ENCODE measurements at regions not wholly inside any gene's neighbourhood (a gene's known extent, or its start where the extent isn't known, plus 50 kb on each side); places are given as distances from the start of the nearest gene placed in this dataset.

GRCh38 chr7:142314281-142314680 is 56.4 kb upstream of the PRSS58 start:
- Histone ChIP-seq H3K36me3 (ENCODE audit: insufficient read depth) (no peaks in the 10 kb centered on the region), H3K79me2 (replicated peaks; ENCODE audit: insufficient read depth) (no peaks in the 10 kb centered on the region), H4K20me1 (replicated peaks; ENCODE audit: insufficient read depth) (no peaks in the 10 kb centered on the region), H3K27me3 (ENCODE audit: insufficient read depth) (no peaks in the 10 kb centered on the region), H3F3A (replicated peaks; ENCODE audit: low read depth) (no peaks in the 10 kb centered on the region), H2AFZ (no peak overlapping the region), H3K4me1 (ENCODE audit: insufficient read depth) (no peaks in the 10 kb centered on the region), H3K27ac (ENCODE audit: low read depth) (no peak overlapping the region), H3K4me2 (no peak overlapping the region), H3K4me3 (no peak overlapping the region), H3K9me2 (ENCODE audit: insufficient read depth) (no peaks in the 10 kb centered on the region)
- no peaks in the 10 kb centered on the region for H3K9me3 Mint-ChIP-seq
- H3K4me3 Mint-ChIP-seq, result no peak overlapping the region
- no peaks in the 10 kb centered on the region; the same call in 2 of the 3 replicates for H3K4me1 Mint-ChIP-seq
- TF ChIP-seq NANOG (IDR thresholded peaks at IDR 0.05; ENCODE audit: borderline replicate concordance) (no peak), EZH2phosphoT487 (IDR thresholded peaks at IDR 0.05; ENCODE audit: unreplicated experiment) (no peak)
- ATAC-seq, result no peak
- H3K27ac Mint-ChIP-seq, result no peak overlapping the region
- peaks cover under 1% of the 10 kb centered on the region for H3K27me3 Mint-ChIP-seq (ENCODE audit: insufficient read depth, low read depth, poor library complexity)
- no peaks in the 10 kb centered on the region for H3K36me3 Mint-ChIP-seq (ENCODE audit: low read depth)
- no peak for DNase-seq (ENCODE audit: low spot score)

- H3K27ac ChIP-seq (ENCODE audit: low read depth), result no peak overlapping the region
- H3K9me3 Mint-ChIP-seq, result no peaks in the 10 kb centered on the region
- no peaks in the 10 kb centered on the region for H3K36me3 ChIP-seq (ENCODE audit: insufficient read depth)
- H3K27me3 Mint-ChIP-seq (ENCODE audit: insufficient read depth, low read depth, poor library complexity), result no peaks in the 10 kb centered on the region
- H3K9me2 ChIP-seq (ENCODE audit: insufficient read depth), result no peaks in the 10 kb centered on the region
- H2AFZ ChIP-seq, result no peak overlapping the region
- H3K4me1 ChIP-seq (ENCODE audit: insufficient read depth), result no peaks in the 10 kb centered on the region
- no peak for ATAC-seq
- no peaks in the 10 kb centered on the region for H3F3A ChIP-seq (replicated peaks; ENCODE audit: low read depth)
- H3K79me2 ChIP-seq (replicated peaks; ENCODE audit: insufficient read depth), result no peaks in the 10 kb centered on the region
- DNase-seq (ENCODE audit: low spot score), result no peak
- no peak overlapping the region for H3K4me2 ChIP-seq
- no peak overlapping the region for H3K4me3 Mint-ChIP-seq
- no peaks in the 10 kb centered on the region for H3K27me3 ChIP-seq (ENCODE audit: insufficient read depth)
- no peaks in the 10 kb centered on the region for H4K20me1 ChIP-seq (replicated peaks; ENCODE audit: insufficient read depth)
- no peak overlapping the region for H3K4me3 ChIP-seq
- H3K27ac Mint-ChIP-seq, result no peak overlapping the region
- no peak for TF ChIP-seq NANOG (IDR thresholded peaks at IDR 0.05; ENCODE audit: borderline replicate concordance)
- no peak for TF ChIP-seq CREB1 (CRISPR knock-in tag; IDR thresholded peaks at IDR 0.05; ENCODE audit: low read depth)
- TF ChIP-seq POLR2AphosphoS5 (IDR thresholded peaks at IDR 0.05; ENCODE audit: low read depth), result no peak
- TF ChIP-seq ZNF331 (CRISPR knock-in tag; IDR thresholded peaks at IDR 0.05; ENCODE audit: low read depth), result no peak
- TF ChIP-seq, protein P1, sequence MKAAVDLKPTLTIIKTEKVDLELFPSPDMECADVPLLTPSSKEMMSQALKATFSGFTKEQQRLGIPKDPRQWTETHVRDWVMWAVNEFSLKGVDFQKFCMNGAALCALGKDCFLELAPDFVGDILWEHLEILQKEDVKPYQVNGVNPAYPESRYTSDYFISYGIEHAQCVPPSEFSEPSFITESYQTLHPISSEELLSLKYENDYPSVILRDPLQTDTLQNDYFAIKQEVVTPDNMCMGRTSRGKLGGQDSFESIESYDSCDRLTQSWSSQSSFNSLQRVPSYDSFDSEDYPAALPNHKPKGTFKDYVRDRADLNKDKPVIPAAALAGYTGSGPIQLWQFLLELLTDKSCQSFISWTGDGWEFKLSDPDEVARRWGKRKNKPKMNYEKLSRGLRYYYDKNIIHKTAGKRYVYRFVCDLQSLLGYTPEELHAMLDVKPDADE (IDR thresholded peaks at IDR 0.05), result no peak
- TF ChIP-seq REST (IDR thresholded peaks at IDR 0.05; ENCODE audit: unreplicated experiment), result no peak
- no peak for TF ChIP-seq EZH2phosphoT487 (IDR thresholded peaks at IDR 0.05; ENCODE audit: unreplicated experiment)
- no peak for TF ChIP-seq STAT1 (IDR thresholded peaks at IDR 0.05; ENCODE audit: unreplicated experiment)
- TF ChIP-seq, protein P2, sequence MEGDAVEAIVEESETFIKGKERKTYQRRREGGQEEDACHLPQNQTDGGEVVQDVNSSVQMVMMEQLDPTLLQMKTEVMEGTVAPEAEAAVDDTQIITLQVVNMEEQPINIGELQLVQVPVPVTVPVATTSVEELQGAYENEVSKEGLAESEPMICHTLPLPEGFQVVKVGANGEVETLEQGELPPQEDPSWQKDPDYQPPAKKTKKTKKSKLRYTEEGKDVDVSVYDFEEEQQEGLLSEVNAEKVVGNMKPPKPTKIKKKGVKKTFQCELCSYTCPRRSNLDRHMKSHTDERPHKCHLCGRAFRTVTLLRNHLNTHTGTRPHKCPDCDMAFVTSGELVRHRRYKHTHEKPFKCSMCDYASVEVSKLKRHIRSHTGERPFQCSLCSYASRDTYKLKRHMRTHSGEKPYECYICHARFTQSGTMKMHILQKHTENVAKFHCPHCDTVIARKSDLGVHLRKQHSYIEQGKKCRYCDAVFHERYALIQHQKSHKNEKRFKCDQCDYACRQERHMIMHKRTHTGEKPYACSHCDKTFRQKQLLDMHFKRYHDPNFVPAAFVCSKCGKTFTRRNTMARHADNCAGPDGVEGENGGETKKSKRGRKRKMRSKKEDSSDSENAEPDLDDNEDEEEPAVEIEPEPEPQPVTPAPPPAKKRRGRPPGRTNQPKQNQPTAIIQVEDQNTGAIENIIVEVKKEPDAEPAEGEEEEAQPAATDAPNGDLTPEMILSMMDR (conservative IDR thresholded peaks at IDR 0.05; ENCODE audit: low read depth in 2 of 2), result no peak
- no peaks in the 10 kb centered on the region for H3K4me1 Mint-ChIP-seq
- H3K36me3 Mint-ChIP-seq (ENCODE audit: low read depth), result no peaks in the 10 kb centered on the region
Observed at GRCh38 chr7:142313528-142313927, 55.7 kb upstream of the PRSS58 start.

Measured in GM23338 (cell line).